Stimulated activated CD8-positive, alpha-beta memory T cell treated with anti-CD3 and anti-CD28 coated beads, Interleukin-7, amount 100 ng/mL, for 48 hours (primary cell): ENCODE measurements at regions not wholly inside any gene's neighbourhood (a gene's known extent, or its start where the extent isn't known, plus 50 kb on each side); places are given as distances from the start of the nearest gene placed in this dataset.

ENCODE experiments used
- DNase-seq, 2 donors: peaks; one replicate each; pipeline ENCODE4 v3.0.0-alpha.2; 2020; ENCODE audit warnings: low read depth in 1 of 2; ENCODE audit errors: extremely low read depth in 1 of 2

DNA sequence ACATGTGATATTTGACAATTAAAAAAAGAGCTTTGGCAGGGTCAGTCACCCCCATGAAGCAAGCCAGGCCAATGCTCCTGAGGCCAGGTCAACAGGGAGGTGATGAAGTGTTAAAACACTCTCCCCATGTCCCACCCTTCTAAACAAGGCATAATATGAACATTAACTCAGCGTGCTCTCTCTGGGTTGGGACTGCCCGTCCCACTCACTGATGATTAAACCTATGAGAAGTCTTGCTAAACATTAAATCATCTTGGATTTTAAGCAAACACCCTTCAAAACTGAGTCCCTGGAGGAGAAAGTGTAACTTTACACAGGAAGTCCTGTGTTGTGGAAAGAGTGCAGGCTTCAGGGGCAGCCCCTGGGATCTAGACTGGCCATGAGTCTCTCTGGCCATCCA, 558.5 kb downstream of the CD83 start:
- DNase-seq, result no peak

DNA sequence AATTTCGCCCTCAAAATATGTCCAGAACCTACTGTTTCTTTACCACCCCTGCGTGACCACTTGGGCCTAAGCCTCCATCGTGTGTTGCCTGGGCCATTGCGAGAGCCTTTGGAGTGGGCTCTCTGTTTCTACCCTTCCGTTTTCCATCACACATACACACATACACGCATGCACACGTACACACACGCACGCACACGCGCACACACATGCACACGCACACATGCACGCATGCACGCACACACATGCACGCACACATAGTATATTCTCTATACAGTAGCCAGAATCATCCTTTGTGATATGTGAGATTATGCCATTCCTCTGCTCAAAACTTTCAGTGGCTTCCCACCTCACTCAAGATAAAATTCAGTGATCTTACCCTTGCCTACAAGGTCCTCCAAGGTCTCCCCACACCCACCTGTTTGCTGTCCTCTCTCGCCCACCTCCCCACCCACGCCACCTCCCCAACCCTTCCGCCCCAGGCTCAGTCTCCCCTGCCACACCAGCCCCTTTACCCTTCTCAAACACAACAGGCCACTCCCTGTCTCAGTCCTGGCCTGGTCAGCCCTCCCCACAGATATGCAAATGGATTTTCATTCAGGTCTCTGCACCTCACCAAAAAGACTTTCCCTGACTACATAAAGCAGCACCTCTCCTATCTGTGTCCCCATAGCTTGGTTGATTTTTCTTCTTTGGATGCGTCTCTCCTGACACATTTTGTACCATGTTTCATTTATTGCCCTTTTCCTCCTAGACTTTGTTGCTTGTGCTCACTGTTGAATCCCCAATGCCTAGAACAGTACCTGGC, 559.6 kb downstream of the CD83 start:
- no peak for DNase-seq

DNA sequence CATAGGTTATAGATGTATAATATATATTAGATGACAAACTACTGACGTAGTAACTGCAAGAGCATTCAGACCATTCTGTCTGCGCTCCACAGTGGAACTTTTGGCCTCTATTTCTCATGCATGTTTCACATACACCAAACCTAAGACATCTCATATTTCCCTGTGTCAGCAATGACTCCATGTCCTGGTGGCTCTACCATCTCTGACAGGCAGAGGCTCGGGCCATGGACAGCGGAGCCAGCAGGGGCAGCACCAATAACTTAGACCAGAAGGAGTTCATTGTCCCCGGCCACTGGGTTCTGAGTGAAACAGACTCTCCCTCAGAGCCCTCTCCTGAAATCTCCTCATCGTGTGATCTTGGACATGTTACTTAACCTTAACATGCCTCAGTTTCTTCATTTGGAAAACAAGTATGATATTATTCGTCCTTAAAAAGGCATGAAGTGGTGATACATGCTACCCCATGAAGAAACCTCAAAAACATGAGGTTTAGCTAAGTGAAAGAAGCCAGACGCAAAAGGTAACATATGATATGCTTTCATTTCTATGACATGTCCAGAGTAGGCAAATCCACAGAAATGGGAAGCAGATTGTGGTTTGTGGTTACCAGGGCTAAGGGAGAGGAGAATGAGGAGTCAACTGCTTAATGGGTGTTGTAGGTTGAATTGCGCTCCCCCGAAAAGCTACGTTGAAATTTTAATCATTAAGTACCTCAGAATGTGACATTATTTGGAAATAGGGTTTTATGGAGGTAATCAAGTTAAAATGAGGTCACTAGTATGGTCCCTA, 564.0 kb upstream of the JARID2 start:
- DNase-seq, result no peak

DNA sequence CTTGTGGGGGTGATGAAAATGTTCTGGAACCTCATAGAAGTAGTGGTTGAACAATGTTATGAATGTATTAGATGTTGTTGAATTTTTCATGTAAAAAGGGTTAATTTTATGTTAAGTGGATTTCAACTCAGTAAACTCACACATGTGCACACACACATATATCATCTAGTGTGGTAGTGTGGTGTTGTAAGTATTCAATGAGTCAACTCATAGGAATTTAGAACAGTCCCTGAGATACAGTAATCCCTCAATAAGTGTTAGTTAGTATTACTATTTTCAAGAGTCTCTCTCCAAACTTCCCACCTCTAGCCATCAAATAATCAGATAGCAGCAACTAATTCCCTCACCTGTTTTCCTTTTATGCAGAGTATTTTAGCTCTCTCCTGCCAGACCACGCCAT, 563.1 kb upstream of the JARID2 start:
- DNase-seq, result no peak

GRCh38 chr6:14689639-14690038, 556.2 kb upstream of the JARID2 start:
- no peak for DNase-seq

- no peak for DNase-seq
Measured at GRCh38 chr6:14690120-14691056, 555.5 kb upstream of the JARID2 start.

GRCh38 chr6:14692208-14692607, 553.7 kb upstream of the JARID2 start:
- no peak for DNase-seq

DNA sequence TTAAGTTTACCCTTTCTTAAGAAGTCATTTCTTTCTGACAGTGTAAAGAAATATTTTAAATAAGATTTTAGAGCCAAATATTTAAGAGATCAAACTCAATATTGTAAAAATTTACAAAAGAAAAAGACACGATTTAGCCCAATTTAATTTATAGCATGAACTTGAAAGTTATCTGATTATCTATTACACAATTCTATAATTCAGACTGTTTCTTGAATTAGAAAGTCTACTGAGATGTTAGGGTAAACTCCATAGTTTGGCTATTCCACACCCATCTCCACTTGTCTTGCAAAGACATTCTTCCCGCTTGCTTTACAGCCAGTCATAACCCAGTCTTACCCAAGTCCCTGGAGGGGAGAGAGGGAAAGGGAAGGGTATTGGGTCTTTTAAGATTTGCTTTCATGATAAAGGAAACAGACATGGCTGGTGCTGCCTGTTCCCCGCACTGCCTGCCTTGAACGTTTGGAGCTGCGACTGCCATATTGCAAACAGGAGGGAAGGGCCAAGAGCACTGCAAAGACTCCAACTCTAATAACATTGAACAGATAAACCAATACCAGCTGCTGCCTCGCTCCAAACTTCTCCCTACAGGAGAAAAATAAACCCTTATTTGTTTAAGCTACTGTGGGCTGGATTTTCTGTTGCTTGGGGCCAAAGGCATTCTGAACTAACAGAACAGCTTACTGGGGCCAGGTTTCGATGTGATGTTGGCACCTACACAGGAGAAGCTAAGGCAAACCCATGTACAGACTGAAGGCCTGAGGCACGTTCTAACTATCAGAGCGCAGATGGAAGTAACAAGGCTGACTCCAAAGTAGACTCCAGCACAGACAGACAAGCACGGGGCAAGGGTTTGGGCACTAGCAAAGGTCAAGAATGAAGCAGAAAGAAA, 552.3 kb upstream of the JARID2 start:
- no peak for DNase-seq

GRCh38 chr6:14694308-14694707, 551.6 kb upstream of the JARID2 start:
- no peak for DNase-seq

DNA sequence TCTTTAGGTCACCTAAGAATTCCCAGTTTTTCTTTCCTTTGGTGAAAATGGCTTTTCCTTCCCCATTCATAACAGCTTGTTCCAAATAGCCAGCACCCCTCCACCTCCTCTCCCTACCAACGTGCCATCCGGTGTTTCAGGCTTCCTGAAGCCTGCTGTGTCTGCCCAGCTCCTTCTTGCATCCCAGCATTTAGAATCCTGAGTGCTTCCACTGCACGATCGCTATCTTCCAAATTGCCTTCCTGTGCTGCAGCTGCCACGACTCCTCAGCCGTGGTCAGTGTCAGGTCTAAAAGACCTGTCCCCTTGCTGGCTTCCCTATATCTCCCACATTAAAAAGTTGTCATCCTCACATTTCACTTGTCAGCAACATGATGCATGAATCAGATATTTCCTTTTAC, 550.3 kb upstream of the JARID2 start:
- no peak for DNase-seq

- no peak for DNase-seq
Measured at GRCh38 chr6:14696367-14696766, 549.5 kb upstream of the JARID2 start.

- DNase-seq, result no peak
Measured at GRCh38 chr6:14697427-14697826, 548.4 kb upstream of the JARID2 start.

GRCh38 chr6:14699803-14700601, 545.9 kb upstream of the JARID2 start:
- no peak for DNase-seq

DNA sequence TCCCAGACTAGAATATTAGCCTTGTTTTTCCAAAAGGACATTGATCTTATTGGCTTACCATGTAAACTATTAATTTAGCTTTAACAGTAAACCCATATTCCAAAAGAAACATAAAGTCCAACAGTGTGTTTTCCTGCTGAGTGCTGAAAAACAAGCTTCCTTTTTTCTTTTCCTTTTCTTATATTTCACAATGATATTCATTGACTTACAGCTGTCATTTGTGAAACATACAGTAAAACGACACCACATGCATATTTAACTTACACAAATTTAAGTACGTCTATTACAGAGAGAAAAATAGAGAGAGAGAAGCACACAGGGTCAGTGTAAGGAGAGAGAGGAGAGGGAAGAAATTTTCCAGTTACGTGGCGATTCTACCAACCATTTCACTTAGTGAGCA, 543.9 kb upstream of the JARID2 start:
- DNase-seq, result no peak

DNA sequence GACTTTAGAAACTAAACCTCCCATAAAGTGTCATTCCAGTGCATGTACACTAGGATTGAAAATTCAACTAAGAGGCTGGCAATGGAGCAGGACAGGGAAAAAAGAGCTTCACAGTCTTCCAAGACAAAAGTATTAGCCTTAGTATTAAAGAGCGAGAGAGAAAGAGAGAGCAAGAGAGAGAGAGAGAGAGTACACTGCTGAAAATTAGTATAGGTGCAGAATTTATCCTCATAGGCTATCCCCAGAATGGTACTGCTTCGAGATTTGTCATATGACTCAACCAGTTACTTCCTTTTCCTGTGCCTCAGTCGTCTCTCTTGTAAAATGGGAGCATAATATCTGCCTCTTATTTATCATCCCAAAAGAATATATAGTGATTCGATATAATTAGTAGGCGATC, 543.2 kb upstream of the JARID2 start:
- DNase-seq, result no peak

GRCh38 chr6:14703586-14703985, 542.3 kb upstream of the JARID2 start:
- no peak for DNase-seq

- DNase-seq, result no peak
Measured at GRCh38 chr6:14704383-14705271, 541.2 kb upstream of the JARID2 start.

- no peak for DNase-seq
Measured at GRCh38 chr6:14705841-14706377, 540.0 kb upstream of the JARID2 start.
